G401 (cell line): ENCODE measurements at regions not wholly inside any gene's neighbourhood (a gene's known extent, or its start where the extent isn't known, plus 50 kb on each side); places are given as distances from the start of the nearest gene placed in this dataset.
A peak's percentile ranks its signal among the peaks of the same experiment; 100 is the strongest.

Experiments
- DNase-seq: peaks from one replicate; pipeline ENCODE4 v3.0.0-alpha.2; 2015; ENCODE audit warnings: low spot score
- in situ Hi-C: cut with HindIII; loops from 2 replicates; pipeline ENCODE4 v1.10.0; 2016; ENCODE audit warnings: low sequenced_read_pairs, mixed read lengths

DNA sequence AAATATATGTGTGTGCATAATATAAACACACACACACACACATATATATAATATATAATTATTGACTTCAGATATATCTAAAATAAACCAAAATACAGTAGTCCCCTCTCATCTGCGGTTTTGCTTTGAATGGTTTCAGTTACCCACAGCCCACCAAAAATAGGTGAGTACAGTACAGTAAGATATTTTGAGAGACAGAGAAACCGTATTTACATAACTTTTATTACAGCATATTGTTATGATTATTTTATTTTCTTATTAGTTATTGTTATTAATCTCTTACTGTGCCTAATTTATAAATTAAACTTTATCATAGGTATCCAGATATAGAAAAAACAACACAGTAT is 564.2 kb downstream of the ACTL7B start:
- in situ Hi-C loops = no loop called here
- DNase-seq = no peak

DNA sequence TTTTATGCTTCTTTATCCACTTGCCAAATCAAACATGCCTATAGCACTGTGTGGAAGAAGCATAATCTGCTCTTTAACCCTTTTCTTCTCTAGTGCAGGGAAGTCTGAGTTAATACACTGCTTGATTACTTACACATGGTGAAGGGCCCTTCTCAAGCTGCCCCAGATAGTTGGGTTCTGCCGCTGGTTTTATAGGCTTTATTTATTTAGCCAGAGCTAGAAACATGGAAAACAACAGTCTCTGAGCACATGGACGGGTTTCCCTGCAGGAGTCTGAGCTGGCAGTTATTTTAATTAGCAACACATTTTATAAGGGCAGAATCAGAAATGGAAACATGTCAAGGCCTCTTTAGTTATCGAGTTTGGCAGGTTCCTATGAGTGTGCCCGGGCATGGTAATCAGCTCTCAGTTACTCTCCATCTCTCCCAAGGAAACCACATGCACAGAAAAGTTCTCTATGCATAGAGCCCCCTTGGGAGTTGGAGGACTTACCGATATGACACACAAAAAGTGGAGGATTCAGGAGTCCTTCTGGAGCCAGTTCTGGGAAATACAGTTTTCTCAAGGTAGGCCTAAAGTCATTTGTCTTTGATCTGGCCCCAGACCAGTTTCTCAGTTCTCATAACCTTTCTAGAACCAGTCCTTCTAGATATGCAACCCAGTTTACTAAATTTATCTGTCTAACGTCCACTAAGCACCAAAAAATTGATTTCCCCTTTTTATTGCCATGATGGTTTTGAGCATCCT is 564.8 kb downstream of the ACTL7B start:
- no peak for DNase-seq
- in situ Hi-C loops = no loop called here

DNA sequence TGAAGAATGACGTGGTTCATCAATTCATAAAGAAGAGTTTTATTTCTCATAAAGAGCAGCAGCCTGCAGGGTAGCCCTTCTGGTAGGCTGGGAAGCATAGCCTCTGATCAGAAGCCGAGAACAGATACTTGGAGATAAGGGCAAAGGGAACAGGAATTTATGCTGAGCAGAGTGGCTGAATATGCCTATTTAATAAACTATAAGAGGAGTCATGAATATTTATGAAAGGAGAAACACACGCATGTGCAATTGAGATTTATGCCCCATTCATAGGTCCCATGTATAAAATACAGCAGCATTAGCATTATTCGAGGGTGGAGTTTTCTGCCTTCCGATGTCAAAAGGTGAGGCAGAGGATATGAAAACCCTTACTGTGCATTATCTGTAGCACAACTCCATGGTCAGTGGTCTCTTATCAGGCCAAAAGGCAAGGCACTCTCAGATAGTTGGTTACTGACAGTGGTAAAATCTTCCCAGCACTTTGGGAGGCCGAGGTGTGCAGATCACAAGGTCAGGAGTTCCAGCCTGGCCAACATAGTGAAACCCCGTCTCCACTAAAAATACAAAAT is 569.1 kb downstream of the ACTL7B start:
- no peak for DNase-seq
- in situ Hi-C loops = no loop called here

DNA sequence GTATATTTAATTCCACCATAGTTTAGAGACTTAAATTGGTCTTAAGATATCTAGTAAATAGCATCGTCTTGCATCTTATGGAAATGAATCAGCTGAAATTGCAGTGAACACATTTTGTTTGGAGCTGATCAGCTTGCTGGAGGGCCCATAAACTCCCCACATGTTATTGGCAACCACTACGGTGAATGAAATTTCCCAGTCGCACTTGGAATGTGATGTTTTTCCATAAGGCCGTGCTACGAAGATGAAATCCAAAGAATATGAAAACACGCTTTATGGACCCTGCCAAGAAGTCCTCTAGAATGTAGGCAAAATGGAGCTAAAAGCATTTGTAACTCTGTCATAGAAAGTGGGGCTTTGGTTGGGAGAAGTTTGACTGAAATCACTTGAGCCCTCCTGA is 572.1 kb downstream of the ACTL7B start:
- in situ Hi-C loops = no loop called here
- no peak for DNase-seq

DNA sequence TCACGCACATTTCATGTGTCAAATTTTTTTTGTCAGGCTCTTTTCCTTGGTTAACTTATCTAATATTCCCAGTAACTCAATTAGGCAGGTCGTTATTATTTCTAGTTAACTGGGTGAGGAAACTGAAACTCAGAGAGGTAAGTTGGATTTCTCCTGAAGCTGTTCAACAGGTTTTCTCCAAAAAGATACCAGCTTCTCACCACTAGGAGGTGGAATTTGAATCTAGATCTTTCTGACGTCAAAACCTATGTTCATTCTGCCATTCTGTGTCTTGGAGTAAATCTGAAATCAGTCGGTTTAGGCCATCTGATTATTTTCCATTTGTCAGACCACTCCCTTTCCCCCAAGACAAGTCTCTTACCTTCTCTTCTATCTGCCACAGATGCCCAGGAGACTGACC is 572.9 kb downstream of the ACTL7B start:
- no peak for DNase-seq
- in situ Hi-C loops = no loop called here

DNA sequence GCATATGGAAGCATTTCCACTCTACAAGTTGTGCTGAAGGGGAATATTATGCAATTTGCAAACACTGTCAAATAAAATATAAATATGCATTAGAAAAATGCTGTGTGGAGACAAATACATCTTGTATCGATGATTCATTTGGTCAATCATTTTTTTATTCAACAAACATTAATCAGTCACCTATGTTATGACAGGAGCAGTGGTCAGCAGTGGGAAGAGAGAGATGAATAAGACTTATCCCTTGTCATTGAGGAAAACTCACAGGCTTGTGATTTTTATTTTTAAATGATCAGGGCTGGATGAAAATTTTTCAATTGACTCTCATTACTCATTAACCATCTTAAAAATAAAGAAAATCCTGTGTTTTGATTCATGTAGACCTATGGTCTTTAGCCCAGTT is 574.1 kb downstream of the ACTL7B start:
- DNase-seq = no peak
- in situ Hi-C loops = no loop called here

DNA sequence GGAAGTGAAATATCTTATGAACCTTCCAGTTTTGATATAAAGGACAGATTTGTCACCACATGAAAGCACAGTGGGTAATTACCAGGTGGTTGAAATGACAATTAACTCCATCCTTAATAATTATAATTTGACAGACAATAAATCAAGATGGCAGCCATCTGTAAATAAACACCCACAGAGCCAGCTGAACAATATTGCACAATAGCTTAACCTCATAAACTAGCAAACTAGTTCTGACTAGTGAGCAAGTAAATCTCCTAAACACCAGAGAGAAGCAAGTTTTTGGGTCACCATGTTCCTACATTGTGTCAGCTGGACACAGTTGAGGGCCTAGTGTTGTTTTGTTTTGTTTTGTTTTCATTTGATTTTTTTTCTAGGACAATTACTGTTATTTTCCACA is 577.4 kb downstream of the ACTL7B start:
- no peak for DNase-seq
- in situ Hi-C loops = no loop called here

DNA sequence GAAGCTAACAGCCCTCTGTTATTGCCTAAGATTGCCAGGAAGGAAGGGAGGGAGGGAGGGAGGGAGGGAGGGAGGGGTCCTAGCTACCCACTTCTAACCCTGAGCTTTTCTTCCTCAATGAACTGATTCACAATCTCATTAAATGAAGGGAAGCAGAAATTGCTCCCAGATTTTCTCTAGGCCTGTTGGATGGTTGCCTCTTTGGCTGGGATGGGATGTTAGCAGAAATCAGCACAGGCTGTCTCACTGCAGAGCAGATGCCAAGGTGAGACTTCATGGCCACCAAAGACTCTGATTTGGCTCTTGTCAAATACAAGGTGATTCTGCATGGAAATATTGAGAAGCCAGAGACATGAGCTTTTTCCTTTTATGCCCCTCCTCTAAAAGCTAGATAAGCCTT is 578.6 kb downstream of the ACTL7B start:
- in situ Hi-C loops = no loop called here
- peak; percentile 35 for DNase-seq

DNA sequence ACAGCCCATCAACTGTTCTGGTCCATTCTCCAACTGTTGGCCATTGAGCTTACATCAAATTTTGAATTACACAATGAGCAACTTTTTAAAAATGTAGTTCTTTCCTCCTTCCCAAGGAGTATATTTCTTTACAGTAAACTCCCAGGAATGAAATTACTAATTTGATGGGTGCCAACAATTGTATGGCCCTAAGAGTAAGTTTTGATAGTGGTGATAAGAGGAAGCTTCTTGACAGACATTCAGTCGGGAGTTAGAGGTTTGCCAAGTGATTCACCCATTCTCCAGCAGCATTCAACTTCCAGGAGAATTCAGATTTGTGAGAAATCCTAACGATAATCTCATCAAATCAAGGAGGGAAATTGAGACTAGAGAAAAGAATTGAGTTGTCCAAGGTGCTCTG is 579.9 kb downstream of the ACTL7B start:
- DNase-seq = no peak
- in situ Hi-C loops = no loop called here

DNA sequence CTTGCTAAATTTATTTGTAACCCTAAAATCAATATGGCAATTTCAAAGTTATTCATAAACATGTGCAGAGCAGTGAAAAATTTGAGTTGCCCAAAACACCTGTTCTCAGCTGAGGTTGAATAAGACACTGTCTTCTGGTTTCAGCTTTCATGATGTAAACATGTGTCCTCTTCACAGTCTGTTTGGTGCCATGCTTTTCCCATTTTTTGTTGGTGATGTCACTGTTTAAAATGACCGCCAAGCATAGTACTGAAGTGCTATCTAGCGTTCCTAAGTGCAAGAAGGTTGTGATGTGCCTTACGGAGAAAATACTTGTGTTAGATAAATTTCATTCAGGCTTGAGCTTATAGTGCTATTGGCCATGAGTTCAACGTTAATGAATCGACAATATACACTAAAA is 580.8 kb downstream of the ACTL7B start:
- no peak for DNase-seq
- in situ Hi-C loops = no loop called here

DNA sequence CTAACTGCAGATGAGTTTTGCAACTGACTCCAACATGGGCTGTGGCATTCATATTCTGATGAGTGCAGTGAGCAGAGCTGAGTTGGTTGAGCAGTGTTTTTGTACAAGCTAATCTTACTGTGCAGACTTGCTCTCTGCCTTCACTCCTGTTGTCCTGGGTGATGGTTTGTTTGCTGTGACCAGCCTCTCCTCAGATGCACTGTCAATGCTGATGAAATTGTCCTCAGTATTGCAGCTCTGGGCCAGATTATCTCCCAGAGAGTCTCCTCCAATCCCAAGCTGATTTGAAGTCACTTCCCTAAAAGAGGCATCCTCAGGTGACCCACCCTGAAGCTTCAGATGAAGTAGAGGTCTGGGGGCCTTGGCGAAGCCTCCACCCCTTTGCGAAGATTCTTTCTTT is 581.8 kb downstream of the ACTL7B start:
- no peak for DNase-seq
- in situ Hi-C loops = no loop called here

DNA sequence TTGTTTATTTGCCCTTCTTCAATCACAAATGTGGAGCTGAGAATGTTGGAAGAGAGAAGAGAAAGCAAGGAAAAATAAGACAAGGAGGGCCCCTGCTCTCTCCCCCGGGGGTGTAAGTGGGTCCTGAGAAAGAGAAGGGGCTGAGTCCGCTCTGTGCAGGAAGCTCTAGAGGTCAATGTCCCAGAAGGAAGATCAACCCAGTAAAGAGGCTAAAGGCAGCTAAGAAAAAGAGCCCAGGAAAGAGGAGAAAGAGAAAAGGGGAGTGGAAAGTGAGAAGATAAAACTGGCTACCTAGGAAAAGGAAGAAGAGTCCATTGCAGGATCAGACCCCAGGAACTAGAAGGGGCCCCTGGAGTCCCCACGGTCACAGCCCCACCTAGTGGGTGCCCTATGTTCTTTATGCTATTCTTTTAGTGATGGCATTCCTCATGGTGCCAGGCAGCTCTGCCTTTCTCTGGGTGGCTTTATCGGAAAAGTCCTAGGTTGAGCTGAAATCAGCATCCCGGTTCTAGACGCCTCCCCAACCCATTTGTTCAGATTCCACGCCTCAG is 583.4 kb downstream of the ACTL7B start:
- peak; percentile 5 for DNase-seq
- in situ Hi-C loops = no loop called here

DNA sequence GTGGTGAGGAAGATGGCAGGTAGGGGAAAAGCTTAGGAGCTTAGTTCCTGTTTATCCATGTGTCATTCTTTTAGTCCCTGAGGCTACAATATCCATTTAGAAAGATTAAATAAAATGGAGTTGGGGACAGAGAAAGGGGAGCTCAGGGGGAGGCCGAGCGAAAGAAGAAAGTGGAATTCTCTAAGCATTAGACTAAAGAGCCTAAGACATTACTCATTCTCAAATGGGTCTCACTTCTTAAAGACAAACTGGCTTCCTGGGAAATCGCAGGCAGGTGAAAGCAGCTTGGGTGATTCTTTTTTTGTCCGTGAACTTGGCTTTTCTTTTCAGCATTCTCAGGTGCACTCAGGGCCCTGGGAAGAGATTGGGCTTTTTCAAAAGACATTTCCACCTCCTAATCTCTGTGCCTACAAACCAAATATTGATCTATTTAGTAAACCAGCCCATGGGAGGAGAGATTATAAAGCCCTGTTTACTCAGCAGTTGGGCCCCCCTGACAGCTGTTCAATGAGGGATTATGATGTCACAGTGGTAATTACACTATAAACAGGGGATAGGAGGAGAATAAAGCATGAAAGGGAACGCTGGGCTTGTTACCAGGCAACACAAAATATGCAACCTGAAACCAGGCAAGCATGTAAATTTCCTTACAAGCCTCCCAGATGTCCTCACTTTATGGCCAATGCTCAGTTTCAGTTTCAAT is 584.0 kb downstream of the ACTL7B start:
- DNase-seq = no peak
- in situ Hi-C loops = no loop called here

DNA sequence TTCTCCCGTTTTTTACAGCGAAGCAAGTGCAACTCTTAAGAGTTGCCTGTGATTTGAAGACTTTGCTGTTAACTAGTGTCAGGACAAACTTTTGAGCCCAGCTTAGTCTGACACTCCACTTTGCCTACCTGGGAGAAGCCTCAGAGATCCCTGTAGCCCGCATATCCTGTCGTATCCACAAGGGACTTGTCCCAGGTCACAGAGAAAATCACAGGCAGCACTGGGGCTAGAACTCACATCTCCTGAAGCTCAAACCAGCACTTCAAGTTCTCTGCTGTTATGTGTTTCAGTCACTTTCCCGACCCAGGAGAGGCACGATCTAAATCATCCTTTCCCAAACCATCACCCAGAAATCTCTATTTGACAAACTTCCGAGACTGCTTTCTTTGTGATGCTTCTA is 584.5 kb downstream of the ACTL7B start:
- DNase-seq = no peak
- in situ Hi-C loops = no loop called here

DNA sequence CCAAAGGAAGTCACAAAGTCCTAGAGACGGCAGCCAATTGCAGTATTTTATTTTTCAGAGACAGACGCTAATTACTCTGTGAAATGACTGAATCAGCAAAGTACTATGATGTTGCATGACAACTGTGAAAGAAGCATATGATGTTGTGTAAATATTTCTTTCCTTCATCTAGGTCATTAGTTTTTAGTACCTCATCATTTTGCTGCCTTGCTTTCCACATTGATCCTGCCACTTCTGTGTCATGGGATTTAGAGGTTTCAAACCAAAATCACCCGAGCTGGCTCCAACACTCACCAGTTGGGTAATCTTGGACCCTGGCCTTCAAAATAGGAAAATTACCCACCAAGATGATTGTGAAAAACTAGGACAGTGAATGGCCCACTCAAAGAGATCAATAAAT is 585.2 kb downstream of the ACTL7B start:
- in situ Hi-C loops = no loop called here
- no peak for DNase-seq

DNA sequence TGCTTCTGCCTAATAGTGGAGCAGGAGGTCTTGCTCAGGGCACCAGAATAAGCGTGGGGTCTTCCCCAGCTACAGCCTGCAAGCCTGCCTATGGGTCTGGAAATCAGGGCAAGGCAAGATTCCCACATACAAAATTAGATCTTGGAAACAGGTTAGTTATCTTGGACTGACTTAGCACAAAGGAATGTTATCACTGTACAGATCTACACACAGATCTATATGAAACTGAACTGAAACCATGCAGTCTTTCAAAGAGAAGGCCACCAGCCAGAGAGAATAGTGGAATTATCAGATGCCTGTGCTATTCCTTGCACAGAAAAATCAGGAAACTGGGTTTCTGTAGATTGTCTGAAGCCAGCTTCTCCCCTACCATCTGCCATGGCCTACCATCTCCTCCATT is 585.7 kb downstream of the ACTL7B start:
- in situ Hi-C loops = no loop called here
- no peak for DNase-seq

DNA sequence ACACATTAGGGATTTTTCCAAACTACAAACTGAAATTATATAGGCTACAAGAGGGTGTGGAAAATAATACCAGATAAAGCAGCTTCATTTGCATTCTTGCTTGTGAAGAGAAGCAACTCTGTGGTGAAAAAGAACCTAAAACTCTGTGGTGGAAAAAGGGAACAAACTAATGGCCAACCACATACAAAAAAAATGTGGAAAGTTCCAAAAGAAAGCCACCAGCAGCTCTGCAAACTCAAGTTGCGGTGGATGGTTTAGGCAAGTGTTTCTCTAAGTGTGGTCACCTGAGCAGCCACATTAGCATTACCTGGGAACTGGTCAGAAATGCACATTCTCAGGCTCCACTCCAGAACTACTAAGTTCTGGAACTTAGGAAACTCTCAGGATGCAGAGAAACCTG is 586.4 kb downstream of the ACTL7B start:
- no peak for DNase-seq
- in situ Hi-C loops = no loop called here

DNA sequence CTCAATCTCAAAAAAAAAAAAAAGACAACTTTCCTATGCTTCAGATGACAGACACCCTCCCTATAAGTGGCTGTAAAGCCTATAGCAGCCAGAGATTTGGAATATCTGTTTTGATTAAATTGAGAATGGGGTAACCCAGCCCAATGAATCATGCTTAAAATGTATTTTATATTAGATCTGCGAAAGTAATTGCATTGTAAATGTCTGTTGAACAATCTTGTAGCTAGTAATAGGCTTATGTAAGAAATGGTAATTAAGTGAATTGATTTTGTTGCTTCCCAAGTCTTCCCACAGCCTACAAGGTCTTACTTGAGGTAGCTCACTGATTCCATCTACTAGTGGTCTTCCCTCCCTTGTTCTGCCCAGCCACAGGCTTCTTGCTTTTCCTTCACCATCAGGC is 590.7 kb downstream of the ACTL7B start:
- in situ Hi-C loops = no loop called here
- no peak for DNase-seq

DNA sequence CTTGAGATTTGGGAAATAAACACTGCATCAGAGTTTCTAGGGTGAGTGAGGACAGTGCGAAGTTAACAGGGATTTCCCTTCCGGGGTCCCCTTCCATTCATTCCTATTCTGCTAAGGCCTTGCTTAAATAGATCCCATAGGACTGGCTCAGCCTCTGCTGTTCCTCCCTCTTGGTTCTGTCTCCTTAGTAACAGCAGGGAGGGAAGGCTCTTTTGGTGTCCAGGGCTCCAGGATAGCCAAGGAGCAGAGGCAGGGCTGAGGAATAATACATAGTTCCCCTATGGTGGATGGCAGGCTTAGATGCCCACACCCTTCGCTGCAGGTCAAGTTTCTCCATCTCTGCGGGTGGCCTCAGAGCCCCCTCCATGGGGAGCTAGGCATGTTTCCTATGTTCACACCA is 591.7 kb downstream of the ACTL7B start:
- in situ Hi-C loops = no loop called here
- no peak for DNase-seq

DNA sequence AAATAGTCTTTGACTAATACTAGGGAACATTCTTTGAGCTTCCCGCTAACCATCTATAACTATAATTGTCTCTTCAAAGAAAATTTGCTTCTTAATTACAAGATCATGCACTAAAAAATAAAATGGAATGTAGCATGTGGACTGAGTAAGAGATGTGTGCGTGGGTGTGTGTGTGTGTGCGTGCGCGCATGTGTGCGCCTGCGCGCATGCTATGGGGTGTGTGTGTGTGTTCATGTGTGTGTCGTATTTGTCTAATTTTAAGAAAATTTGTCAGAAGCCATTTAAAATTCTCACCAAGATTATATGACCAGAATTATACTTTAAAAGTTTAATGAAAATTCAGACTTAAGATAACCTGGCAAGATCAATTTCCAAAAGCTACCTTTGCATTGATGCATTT is 593.0 kb downstream of the ACTL7B start:
- in situ Hi-C loops = no loop called here
- DNase-seq = no peak
